ENCODE measurements at regions not wholly inside any gene's neighbourhood (a gene's known extent, or its start where the extent isn't known, plus 50 kb on each side); places are given as distances from the start of the nearest gene placed in this dataset.

DNA sequence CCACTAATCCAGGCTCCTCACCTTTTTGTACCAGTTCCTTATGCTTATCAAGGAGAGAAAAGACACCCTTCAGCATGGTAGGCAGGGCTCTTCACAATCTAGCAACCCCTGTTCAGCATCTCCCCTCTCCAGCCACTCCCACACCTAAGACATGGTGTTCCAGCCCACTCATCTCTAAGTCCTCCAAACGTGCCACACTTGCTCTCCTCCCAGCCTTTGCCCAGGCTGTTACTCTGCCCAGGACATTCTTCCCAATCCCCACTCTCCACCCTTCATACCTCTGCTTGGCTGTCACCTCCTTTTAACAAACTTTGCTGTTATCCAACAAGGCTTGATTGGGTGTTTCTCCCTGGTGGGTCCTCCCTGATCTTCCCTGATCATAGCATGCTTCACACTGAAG lies 270.6 kb upstream of the CHAC2 start:
- no peak for TF ChIP-seq ZNF202 (tag by site-specific recombination; IDR thresholded peaks at IDR 0.05; ENCODE audit: borderline replicate concordance)
- no peak for TF ChIP-seq ZNF510 (tag by site-specific recombination; IDR thresholded peaks at IDR 0.05; ENCODE audit: insufficient replicate concordance)
- TF ChIP-seq ZNF133 (tag by site-specific recombination; IDR thresholded peaks at IDR 0.05) = no peak
- TF ChIP-seq, protein P1, sequence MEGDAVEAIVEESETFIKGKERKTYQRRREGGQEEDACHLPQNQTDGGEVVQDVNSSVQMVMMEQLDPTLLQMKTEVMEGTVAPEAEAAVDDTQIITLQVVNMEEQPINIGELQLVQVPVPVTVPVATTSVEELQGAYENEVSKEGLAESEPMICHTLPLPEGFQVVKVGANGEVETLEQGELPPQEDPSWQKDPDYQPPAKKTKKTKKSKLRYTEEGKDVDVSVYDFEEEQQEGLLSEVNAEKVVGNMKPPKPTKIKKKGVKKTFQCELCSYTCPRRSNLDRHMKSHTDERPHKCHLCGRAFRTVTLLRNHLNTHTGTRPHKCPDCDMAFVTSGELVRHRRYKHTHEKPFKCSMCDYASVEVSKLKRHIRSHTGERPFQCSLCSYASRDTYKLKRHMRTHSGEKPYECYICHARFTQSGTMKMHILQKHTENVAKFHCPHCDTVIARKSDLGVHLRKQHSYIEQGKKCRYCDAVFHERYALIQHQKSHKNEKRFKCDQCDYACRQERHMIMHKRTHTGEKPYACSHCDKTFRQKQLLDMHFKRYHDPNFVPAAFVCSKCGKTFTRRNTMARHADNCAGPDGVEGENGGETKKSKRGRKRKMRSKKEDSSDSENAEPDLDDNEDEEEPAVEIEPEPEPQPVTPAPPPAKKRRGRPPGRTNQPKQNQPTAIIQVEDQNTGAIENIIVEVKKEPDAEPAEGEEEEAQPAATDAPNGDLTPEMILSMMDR (tag by site-specific recombination; IDR thresholded peaks at IDR 0.05) = no peak
- TF ChIP-seq ZNF335 (tag by site-specific recombination; conservative IDR thresholded peaks at IDR 0.05) = no peak
- TF ChIP-seq SP7 (tag by site-specific recombination; IDR thresholded peaks at IDR 0.05) = no peak
- no peak for TF ChIP-seq ZNF239 (tag by site-specific recombination; IDR thresholded peaks at IDR 0.05)
- no peak for TF ChIP-seq ZNF530 (tag by site-specific recombination; IDR thresholded peaks at IDR 0.05; ENCODE audit: low read depth)
- TF ChIP-seq ZFP41 (tag by site-specific recombination; IDR thresholded peaks at IDR 0.05; ENCODE audit: borderline replicate concordance) = no peak
- TF ChIP-seq ZFP69B (tag by site-specific recombination; IDR thresholded peaks at IDR 0.05) = no peak
- no peak for TF ChIP-seq TCF7L2 (IDR thresholded peaks at IDR 0.05; ENCODE audit: borderline replicate concordance, low read depth, low read length)
- no peak for TF ChIP-seq ZNF292 (tag by site-specific recombination; IDR thresholded peaks at IDR 0.05; ENCODE audit: borderline replicate concordance, low read depth)
- no peak for TF ChIP-seq ZNF274 (IDR thresholded peaks at IDR 0.05; ENCODE audit: low read length)
- no peak for TF ChIP-seq ZNF274 (tag by site-specific recombination; IDR thresholded peaks at IDR 0.05; ENCODE audit: borderline replicate concordance)
